CD14-positive monocyte (primary cell): ENCODE measurements at regions not wholly inside any gene's neighbourhood (a gene's known extent, or its start where the extent isn't known, plus 50 kb on each side); places are given as distances from the start of the nearest gene placed in this dataset.

Experiments
- DNase-seq, 3 donors: peaks; one replicate each; pipeline ENCODE4 v3.0.0-alpha.2; 2011 to 2022
- H2AFZ ChIP-seq: 2 replicates; pipeline ENCODE4 v1.6.0; 2012; ENCODE audit warnings: mild to moderate bottlenecking, low read depth, low read length, inconsistent platforms; ENCODE audit not compliant: insufficient read depth, poor library complexity, severe bottlenecking
- H3K27ac ChIP-seq, 2 donors: 1 replicate in 1 of 2; 2 replicates in 1 of 2; pipeline ENCODE4 v1.5.1; 2012 to 2013; ENCODE audit warnings: low read length in 2 of 2, control low read depth in 1 of 2, inconsistent platforms in 1 of 2, low read depth in 1 of 2, mild to moderate bottlenecking in 1 of 2
- H3K27me3 ChIP-seq, 2 donors: one replicate each; pipeline versions ENCODE4 v1.6.0 to v1.6.1; 2011 to 2013; ENCODE audit warnings: low read length in 2 of 2; ENCODE audit not compliant: control insufficient read depth in 2 of 2, insufficient read depth in 2 of 2
- H3K36me3 ChIP-seq, 2 donors: replicated peaks in 1 of 2; 1 replicate in 1 of 2; 2 replicates in 1 of 2; pipeline versions ENCODE4 v1.5.1 to v1.6.1; 2012 to 2013; ENCODE audit warnings: low read length in 2 of 2, control low read depth in 1 of 2, inconsistent platforms in 1 of 2, mild to moderate bottlenecking in 1 of 2; ENCODE audit not compliant: insufficient read depth in 2 of 2, control insufficient read depth in 1 of 2
- H3K4me1 ChIP-seq, 2 donors: 1 replicate in 1 of 2; 2 replicates in 1 of 2; pipeline versions ENCODE4 v1.5.1 to v1.6.1; 2012 to 2013; ENCODE audit warnings: low read length in 2 of 2, control low read depth in 1 of 2, inconsistent platforms in 1 of 2, mild to moderate bottlenecking in 1 of 2, moderate library complexity in 1 of 2; ENCODE audit not compliant: insufficient read depth in 2 of 2, control insufficient read depth in 1 of 2
- H3K4me2 ChIP-seq: replicated peaks from 2 replicates; pipeline ENCODE3; 2012; ENCODE audit warnings: low read length, moderate library complexity, mild to moderate bottlenecking; ENCODE audit not compliant: poor library complexity, severe bottlenecking; ENCODE audit errors: extremely low read depth
- H3K4me3 ChIP-seq, 3 experiments: fragments of 200-600 bp in 1 of 3; sonication (generic) in 1 of 3; replicated peaks in 1 of 3; 1 replicate in 2 of 3; 2 replicates in 1 of 3; pipeline ENCODE4 v1.5.1; 2011 to 2013; ENCODE audit warnings: low read length in 3 of 3, mild to moderate bottlenecking in 3 of 3, control low read depth in 2 of 3, low read depth in 2 of 3, inconsistent platforms in 1 of 3, moderate library complexity in 1 of 3
- H3K79me2 ChIP-seq: 2 replicates; pipeline ENCODE4 v1.6.0; 2012; ENCODE audit warnings: mild to moderate bottlenecking, control low read depth, inconsistent platforms, low read length, moderate library complexity; ENCODE audit not compliant: insufficient read depth
- H3K9ac ChIP-seq: 2 replicates; pipeline ENCODE4 v1.6.0; 2017; ENCODE audit warnings: low read length, mild to moderate bottlenecking; ENCODE audit not compliant: insufficient read depth, poor library complexity, severe bottlenecking
- H3K9me3 ChIP-seq, 2 donors: replicated peaks in 1 of 2; 1 replicate in 1 of 2; 2 replicates in 1 of 2; pipeline versions ENCODE4 v1.5.1 to v1.6.1; 2012 to 2013; ENCODE audit warnings: low read length in 2 of 2, control low read depth in 1 of 2; ENCODE audit not compliant: control insufficient read depth in 1 of 2, insufficient read depth in 1 of 2
- H4K20me1 ChIP-seq: 2 replicates; pipeline ENCODE4 v1.6.0; 2012; ENCODE audit warnings: mild to moderate bottlenecking, low read length, control low read depth, moderate library complexity; ENCODE audit not compliant: insufficient read depth
- H3K27ac Mint-ChIP-seq, 7 donors: one replicate each; pipeline ENCODE4 v1.8.0; 2020; ENCODE audit warnings: mild to moderate bottlenecking in 7 of 7, mixed read lengths in 7 of 7, moderate library complexity in 6 of 7, inconsistent platforms in 2 of 7
- H3K27me3 Mint-ChIP-seq, 3 donors: one replicate each; pipeline ENCODE4 v1.8.0; 2021 to 2022; ENCODE audit warnings: low read depth in 3 of 3, mild to moderate bottlenecking in 3 of 3, mixed read lengths in 3 of 3, moderate library complexity in 3 of 3, inconsistent platforms in 1 of 3
- H3K36me3 Mint-ChIP-seq, 2 donors: one replicate each; pipeline ENCODE4 v1.8.0; 2020; ENCODE audit warnings: mixed read lengths in 2 of 2, inconsistent platforms in 1 of 2, mild to moderate bottlenecking in 1 of 2
- H3K4me1 Mint-ChIP-seq: one replicate; pipeline ENCODE4 v1.8.0; 2020; ENCODE audit warnings: mild to moderate bottlenecking, mixed read lengths
- H3K4me3 Mint-ChIP-seq, 2 donors: one replicate each; pipeline ENCODE4 v1.8.0; 2020; ENCODE audit warnings: mild to moderate bottlenecking in 2 of 2, mixed read lengths in 2 of 2, moderate library complexity in 1 of 2
- H3K9me3 Mint-ChIP-seq, 7 donors: one replicate each; pipeline ENCODE4 v1.8.0; 2020 to 2022; ENCODE audit warnings: mixed read lengths in 7 of 7, mild to moderate bottlenecking in 6 of 7, moderate library complexity in 6 of 7, inconsistent platforms in 2 of 7
- WGBS: methylation state at CpG from one replicate; pipeline ENCODE4 v1.1.5; 2013; ENCODE audit warnings: missing lambda C conversion rate; ENCODE audit not compliant: insufficient coverage; 5-methylcytosine and 5-hydroxymethylcytosine counted together
- intact Hi-C, 2 donors: fragments of 100-400 bp; cut with micrococcal nuclease; formaldehyde crosslinking; loops; one replicate each; pipeline versions ENCODE4 v1.15.0 to v1.15.1; 2023
- TF ChIP-seq, protein P1 (sequence below): fragments of 200-600 bp; IDR thresholded peaks from one replicate; pipeline ENCODE4 v1.8.0; 2022; ENCODE audit warnings: antibody characterized with exemption, mild to moderate bottlenecking

DNA sequence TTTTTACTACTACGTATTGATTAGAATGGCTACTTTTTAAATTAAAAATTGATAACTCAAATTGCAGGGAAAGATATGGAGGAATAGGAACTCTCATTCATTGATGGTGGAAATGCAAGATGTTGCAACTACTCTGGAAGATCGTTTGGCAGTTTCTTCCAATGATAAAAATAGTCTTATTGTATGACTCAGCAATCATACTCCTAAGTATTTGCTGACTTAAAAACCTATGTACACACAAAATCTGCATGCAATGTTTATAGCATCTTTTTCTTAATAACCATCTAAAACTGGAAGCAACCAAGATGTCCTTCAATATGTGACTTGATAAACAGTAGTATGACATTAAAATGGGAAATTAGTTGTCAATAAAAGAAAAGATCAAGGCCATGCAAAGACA, 87.4 kb upstream of the LRRC3B start:
- H3K27ac Mint-ChIP-seq: no peak overlapping the region
- no peaks in the 10 kb centered on the region for H4K20me1 ChIP-seq
- H3K27me3 Mint-ChIP-seq: no peaks in the 10 kb centered on the region
- no peaks in the 10 kb centered on the region for H3K4me1 ChIP-seq
- no peak for DNase-seq
- TF ChIP-seq, protein P1, sequence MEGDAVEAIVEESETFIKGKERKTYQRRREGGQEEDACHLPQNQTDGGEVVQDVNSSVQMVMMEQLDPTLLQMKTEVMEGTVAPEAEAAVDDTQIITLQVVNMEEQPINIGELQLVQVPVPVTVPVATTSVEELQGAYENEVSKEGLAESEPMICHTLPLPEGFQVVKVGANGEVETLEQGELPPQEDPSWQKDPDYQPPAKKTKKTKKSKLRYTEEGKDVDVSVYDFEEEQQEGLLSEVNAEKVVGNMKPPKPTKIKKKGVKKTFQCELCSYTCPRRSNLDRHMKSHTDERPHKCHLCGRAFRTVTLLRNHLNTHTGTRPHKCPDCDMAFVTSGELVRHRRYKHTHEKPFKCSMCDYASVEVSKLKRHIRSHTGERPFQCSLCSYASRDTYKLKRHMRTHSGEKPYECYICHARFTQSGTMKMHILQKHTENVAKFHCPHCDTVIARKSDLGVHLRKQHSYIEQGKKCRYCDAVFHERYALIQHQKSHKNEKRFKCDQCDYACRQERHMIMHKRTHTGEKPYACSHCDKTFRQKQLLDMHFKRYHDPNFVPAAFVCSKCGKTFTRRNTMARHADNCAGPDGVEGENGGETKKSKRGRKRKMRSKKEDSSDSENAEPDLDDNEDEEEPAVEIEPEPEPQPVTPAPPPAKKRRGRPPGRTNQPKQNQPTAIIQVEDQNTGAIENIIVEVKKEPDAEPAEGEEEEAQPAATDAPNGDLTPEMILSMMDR: no peak
- H3K79me2 ChIP-seq: no peaks in the 10 kb centered on the region
- intact Hi-C loops: no loop called here
- peaks cover 19% of the 10 kb centered on the region in 2 donors for H3K9me3 ChIP-seq
- no peak overlapping the region for H2AFZ ChIP-seq
- no peaks in the 10 kb centered on the region for H3K4me1 Mint-ChIP-seq
- no peak overlapping the region for H3K4me3 Mint-ChIP-seq
- WGBS: no CpG with 5 or more reads among the region's 2 CpGs
- H3K27me3 ChIP-seq: no peaks in the 10 kb centered on the region
- peaks cover 4 to 22% (median 12%) of the 10 kb centered on the region in 7 donors for H3K9me3 Mint-ChIP-seq
- no peaks in the 10 kb centered on the region for H3K36me3 Mint-ChIP-seq
- H3K36me3 ChIP-seq: no peaks in the 10 kb centered on the region
- H3K27ac ChIP-seq: no peak overlapping the region
- no peak overlapping the region for H3K4me3 ChIP-seq
- no peak overlapping the region for H3K9ac ChIP-seq
- no peak overlapping the region for H3K4me2 ChIP-seq

DNA sequence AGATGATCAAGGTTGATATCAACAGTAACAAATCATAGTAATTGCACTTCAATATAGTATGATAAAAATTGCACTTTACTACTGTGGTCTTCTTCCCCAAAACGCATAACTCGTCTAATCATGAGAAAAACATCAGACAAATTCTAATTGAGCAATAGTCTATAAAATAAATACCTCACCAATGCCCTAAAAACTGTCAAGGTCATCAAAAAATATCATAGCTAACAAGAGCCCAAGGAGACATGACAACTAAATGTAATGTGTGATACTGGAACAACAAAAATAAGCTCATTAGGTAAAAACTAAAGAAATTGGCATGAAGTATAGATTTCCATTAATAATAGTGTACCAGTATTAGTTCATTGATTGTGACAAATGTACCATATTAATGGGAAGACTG, 85.6 kb upstream of the LRRC3B start:
- no peaks in the 10 kb centered on the region for H3K4me1 Mint-ChIP-seq
- H3K4me3 Mint-ChIP-seq: no peak overlapping the region
- Histone ChIP-seq H3K9ac (no peak overlapping the region), H3K4me1 (no peaks in the 10 kb centered on the region), H3K27me3 (no peaks in the 10 kb centered on the region), H4K20me1 (no peaks in the 10 kb centered on the region), H3K9me3 (peaks cover 19% of the 10 kb centered on the region in 2 donors), H3K79me2 (no peaks in the 10 kb centered on the region), H3K4me3 (no peak overlapping the region), H2AFZ (no peak overlapping the region), H3K27ac (no peak overlapping the region), H3K36me3 (no peaks in the 10 kb centered on the region), H3K4me2 (no peak overlapping the region)
- WGBS: no CpG with 5 or more reads among the region's 2 CpGs
- no peak for DNase-seq
- TF ChIP-seq, protein P1: no peak
- intact Hi-C loops: no loop called here
- no peak overlapping the region for H3K27ac Mint-ChIP-seq
- no peaks in the 10 kb centered on the region for H3K27me3 Mint-ChIP-seq
- peaks cover 2 to 20% (median 12%) of the 10 kb centered on the region in 7 donors for H3K9me3 Mint-ChIP-seq
- no peaks in the 10 kb centered on the region for H3K36me3 Mint-ChIP-seq
